Mesothelial cell of epicardium (in vitro differentiated cells): ENCODE measurements at regions not wholly inside any gene's neighbourhood (a gene's known extent, or its start where the extent isn't known, plus 50 kb on each side); places are given as distances from the start of the nearest gene placed in this dataset.

ENCODE experiments used
- DNase-seq, 2 experiments: peaks; one replicate each; pipeline ENCODE4 v3.0.0; 2021; ENCODE audit warnings: low spot score in 2 of 2; ENCODE audit not compliant: unreplicated experiment in 2 of 2
- H3K27ac Mint-ChIP-seq: 2 replicates; pipeline ENCODE4 v1.8.0; 2021; ENCODE audit warnings: mixed read lengths
- H3K27me3 Mint-ChIP-seq: 2 replicates; pipeline ENCODE4 v1.8.0; 2021; ENCODE audit warnings: low read depth, mixed read lengths
- H3K36me3 Mint-ChIP-seq: 2 replicates; pipeline ENCODE4 v1.8.0; 2021; ENCODE audit warnings: mixed read lengths
- H3K4me1 Mint-ChIP-seq: 2 replicates; pipeline ENCODE4 v1.8.0; 2021; ENCODE audit warnings: mixed read lengths
- H3K4me3 Mint-ChIP-seq: 2 replicates; pipeline ENCODE4 v1.8.0; 2021; ENCODE audit warnings: mild to moderate bottlenecking, moderate library complexity, mixed read lengths
- H3K9me3 Mint-ChIP-seq: 2 replicates; pipeline ENCODE4 v1.8.0; 2021; ENCODE audit warnings: mixed read lengths
- CTCF ChIP-seq: fragments of 200-600 bp; sonication (generic); IDR thresholded peaks from one replicate; pipeline ENCODE4 v1.5.0; 2021; ENCODE audit warnings: antibody characterized with exemption; ENCODE audit not compliant: unreplicated experiment

DNA sequence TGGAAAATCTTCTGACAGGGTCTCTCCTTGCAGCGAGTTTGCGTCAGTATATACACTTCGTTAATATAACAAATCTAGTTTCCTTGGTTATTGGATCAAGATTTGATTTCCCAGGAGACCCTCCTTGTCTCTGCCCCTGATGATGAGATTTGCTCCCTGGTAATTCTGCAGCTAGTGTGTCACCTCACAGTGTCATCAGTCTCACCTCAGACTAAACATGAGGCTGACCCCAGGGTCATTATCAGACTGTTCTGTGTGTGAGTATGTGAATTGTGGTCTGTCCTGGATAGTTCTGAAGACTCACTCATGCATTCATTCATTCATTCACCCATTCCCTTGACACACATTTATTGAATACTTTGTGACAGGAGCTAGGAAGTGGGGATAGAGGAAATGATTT, 138.4 kb upstream of the CTTNBP2 start:
- H3K27ac Mint-ChIP-seq: no peak overlapping the region
- no peaks in the 10 kb centered on the region for H3K36me3 Mint-ChIP-seq
- peaks cover 3% of the 10 kb centered on the region for H3K4me1 Mint-ChIP-seq
- no peak for DNase-seq
- H3K9me3 Mint-ChIP-seq: peaks cover 8% of the 10 kb centered on the region
- no peak for TF ChIP-seq CTCF
- no peak overlapping the region for H3K4me3 Mint-ChIP-seq
- H3K27me3 Mint-ChIP-seq: no peaks in the 10 kb centered on the region

DNA sequence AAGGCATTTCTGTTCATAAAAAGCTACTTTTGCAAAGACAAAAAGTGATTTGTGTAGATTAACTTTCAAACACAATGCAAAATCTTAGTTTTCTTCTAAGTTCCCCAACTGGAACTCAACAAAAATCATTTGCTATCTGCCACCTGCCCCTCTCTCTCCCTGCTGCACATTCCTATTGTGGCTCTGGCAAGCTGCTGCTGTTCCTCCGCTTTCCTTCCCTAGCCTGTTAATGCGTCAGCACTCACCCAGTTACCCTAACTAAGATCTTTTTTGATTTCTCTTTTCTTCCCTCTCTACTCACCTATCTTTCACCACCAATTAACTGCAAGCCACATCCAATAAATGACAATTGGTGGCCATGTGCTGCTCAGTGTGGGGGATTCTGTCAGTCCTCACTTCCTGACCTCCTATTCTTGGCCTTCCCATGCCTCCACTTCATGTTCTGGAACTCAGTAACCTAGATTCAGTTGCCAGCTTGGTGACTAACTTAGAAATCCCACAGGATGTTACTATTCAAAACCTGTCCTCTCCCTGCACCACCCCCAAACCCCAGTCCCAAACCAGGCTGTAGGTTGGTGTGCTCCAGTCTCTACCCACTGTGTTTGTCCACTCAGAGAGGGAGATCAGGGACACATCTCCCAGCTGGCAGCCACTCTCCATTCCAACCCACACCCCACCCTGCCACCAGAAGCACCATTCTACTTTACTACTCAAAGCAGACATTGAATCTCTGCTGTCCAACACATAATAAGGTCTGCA, 140.2 kb upstream of the CTTNBP2 start:
- DNase-seq: no peak
- H3K4me3 Mint-ChIP-seq: no peak overlapping the region
- H3K9me3 Mint-ChIP-seq: peaks cover 15% of the 10 kb centered on the region
- no peak overlapping the region for H3K27ac Mint-ChIP-seq
- peaks cover 1% of the 10 kb centered on the region for H3K36me3 Mint-ChIP-seq
- TF ChIP-seq CTCF: no peak
- H3K4me1 Mint-ChIP-seq: no peaks in the 10 kb centered on the region
- no peaks in the 10 kb centered on the region for H3K27me3 Mint-ChIP-seq

DNA sequence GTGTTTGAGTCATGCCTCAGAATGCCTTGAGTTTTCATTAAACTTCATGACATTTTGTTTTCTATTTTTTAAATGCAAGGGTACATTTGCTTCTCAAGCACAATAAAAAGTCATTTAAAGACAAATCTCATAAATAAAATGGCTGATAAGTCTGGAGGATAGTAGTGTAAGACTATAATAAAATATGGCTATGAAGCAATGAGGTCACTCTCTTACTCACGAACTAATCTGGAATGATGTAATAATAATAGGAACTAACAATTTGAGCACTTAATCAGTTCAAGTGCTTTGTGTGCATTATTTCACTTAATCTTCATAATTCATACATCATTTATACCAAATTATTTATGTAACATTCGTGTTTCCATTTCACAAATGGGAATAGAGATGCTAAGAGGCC, 149.3 kb upstream of the CTTNBP2 start:
- TF ChIP-seq CTCF: no peak
- no peaks in the 10 kb centered on the region for H3K4me1 Mint-ChIP-seq
- no peak overlapping the region for H3K27ac Mint-ChIP-seq
- no peak for DNase-seq
- peaks cover 40% of the 10 kb centered on the region for H3K9me3 Mint-ChIP-seq
- H3K4me3 Mint-ChIP-seq: no peak overlapping the region
- no peaks in the 10 kb centered on the region for H3K36me3 Mint-ChIP-seq
- no peaks in the 10 kb centered on the region for H3K27me3 Mint-ChIP-seq

GRCh38 chr7:118026791-118027190, 153.6 kb upstream of the CTTNBP2 start:
- no peaks in the 10 kb centered on the region for H3K36me3 Mint-ChIP-seq
- H3K9me3 Mint-ChIP-seq: peaks cover under 1% of the 10 kb centered on the region
- TF ChIP-seq CTCF: no peak
- H3K27ac Mint-ChIP-seq: no peak overlapping the region
- no peak for DNase-seq
- no peaks in the 10 kb centered on the region for H3K27me3 Mint-ChIP-seq
- H3K4me3 Mint-ChIP-seq: no peak overlapping the region
- peaks cover 13% of the 10 kb centered on the region for H3K4me1 Mint-ChIP-seq

DNA sequence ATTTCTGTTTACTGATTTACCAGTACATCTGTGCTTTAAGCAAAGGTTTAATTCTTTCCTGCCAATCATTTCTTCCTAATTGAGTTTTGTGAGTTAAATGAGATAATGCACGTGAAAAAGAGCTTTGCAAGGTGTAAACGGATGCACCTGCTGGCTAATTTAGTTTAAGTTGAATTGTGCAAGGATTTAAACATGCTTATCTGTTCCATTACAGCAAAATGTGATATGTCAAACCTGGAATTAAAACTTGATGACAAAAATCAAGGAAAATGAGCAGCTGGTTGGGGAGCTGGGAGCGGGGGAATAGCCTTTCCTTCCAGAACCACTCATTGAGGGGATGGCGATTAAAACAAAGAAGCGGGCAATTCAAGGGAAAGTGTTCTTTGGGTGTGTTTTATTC, 155.0 kb upstream of the CTTNBP2 start:
- TF ChIP-seq CTCF: no peak

More for the DNA sequence above, 155.0 kb upstream of the CTTNBP2 start:
- H3K27me3 Mint-ChIP-seq: no peaks in the 10 kb centered on the region
- no peak for DNase-seq
- H3K4me1 Mint-ChIP-seq: peaks cover 13% of the 10 kb centered on the region
- H3K9me3 Mint-ChIP-seq: no peaks in the 10 kb centered on the region
- no peak overlapping the region for H3K27ac Mint-ChIP-seq
- H3K4me3 Mint-ChIP-seq: no peak overlapping the region
- no peaks in the 10 kb centered on the region for H3K36me3 Mint-ChIP-seq
